ENCODE measurements at regions not wholly inside any gene's neighbourhood (a gene's known extent, or its start where the extent isn't known, plus 50 kb on each side); places are given as distances from the start of the nearest gene placed in this dataset.

- TF ChIP-seq ZNF37A (tag by site-specific recombination; IDR thresholded peaks at IDR 0.05): no peak
- TF ChIP-seq, protein P1, sequence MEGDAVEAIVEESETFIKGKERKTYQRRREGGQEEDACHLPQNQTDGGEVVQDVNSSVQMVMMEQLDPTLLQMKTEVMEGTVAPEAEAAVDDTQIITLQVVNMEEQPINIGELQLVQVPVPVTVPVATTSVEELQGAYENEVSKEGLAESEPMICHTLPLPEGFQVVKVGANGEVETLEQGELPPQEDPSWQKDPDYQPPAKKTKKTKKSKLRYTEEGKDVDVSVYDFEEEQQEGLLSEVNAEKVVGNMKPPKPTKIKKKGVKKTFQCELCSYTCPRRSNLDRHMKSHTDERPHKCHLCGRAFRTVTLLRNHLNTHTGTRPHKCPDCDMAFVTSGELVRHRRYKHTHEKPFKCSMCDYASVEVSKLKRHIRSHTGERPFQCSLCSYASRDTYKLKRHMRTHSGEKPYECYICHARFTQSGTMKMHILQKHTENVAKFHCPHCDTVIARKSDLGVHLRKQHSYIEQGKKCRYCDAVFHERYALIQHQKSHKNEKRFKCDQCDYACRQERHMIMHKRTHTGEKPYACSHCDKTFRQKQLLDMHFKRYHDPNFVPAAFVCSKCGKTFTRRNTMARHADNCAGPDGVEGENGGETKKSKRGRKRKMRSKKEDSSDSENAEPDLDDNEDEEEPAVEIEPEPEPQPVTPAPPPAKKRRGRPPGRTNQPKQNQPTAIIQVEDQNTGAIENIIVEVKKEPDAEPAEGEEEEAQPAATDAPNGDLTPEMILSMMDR (tag by site-specific recombination; IDR thresholded peaks at IDR 0.05): no peak
- TF ChIP-seq BCL11B (tag by site-specific recombination; IDR thresholded peaks at IDR 0.05; ENCODE audit: low read depth): no peak
- TF ChIP-seq ZNF138 (tag by site-specific recombination; IDR thresholded peaks at IDR 0.05; ENCODE audit: borderline replicate concordance): no peak
- TF ChIP-seq ZNF23 (tag by site-specific recombination; IDR thresholded peaks at IDR 0.05; ENCODE audit: borderline replicate concordance): no peak
- TF ChIP-seq ZNF776 (tag by site-specific recombination; IDR thresholded peaks at IDR 0.05; ENCODE audit: borderline replicate concordance): no peak
- TF ChIP-seq ZNF610 (tag by site-specific recombination; IDR thresholded peaks at IDR 0.05; ENCODE audit: borderline replicate concordance): no peak
- TF ChIP-seq YY1 (tag by site-specific recombination; IDR thresholded peaks at IDR 0.05): no peak
- TF ChIP-seq ZSCAN18 (tag by site-specific recombination; IDR thresholded peaks at IDR 0.05): no peak
- no peak for TF ChIP-seq TCF7L2 (IDR thresholded peaks at IDR 0.05; ENCODE audit: borderline replicate concordance, low read depth, low read length)
- TF ChIP-seq SP2 (tag by site-specific recombination; IDR thresholded peaks at IDR 0.05): no peak
Measured at GRCh38 chr1:209155546-209155945, 428.0 kb upstream of the CAMK1G start.
